Keratinocyte (primary cell): ENCODE measurements at regions not wholly inside any gene's neighbourhood (a gene's known extent, or its start where the extent isn't known, plus 50 kb on each side); places are given as distances from the start of the nearest gene placed in this dataset.

ENCODE experiments used
- DNase-seq: peaks from one replicate; pipeline ENCODE4 v3.0.0-alpha.2; 2011; ENCODE audit warnings: low read depth, missing footprints, low spot score
- FAIRE-seq: peaks from 2 replicates; lab custom pipeline; 2011; peaks lifted over from hg19 to GRCh38; lab: Jason Lieb, UNC
- H2AFZ ChIP-seq: 2 replicates; pipeline ENCODE4 v1.6.0; 2012; ENCODE audit warnings: low read length, control low read depth, inconsistent platforms; ENCODE audit not compliant: control insufficient read depth
- H3K27ac ChIP-seq: 2 replicates; pipeline ENCODE4 v1.5.1; 2011; ENCODE audit warnings: low read length; ENCODE audit not compliant: control insufficient read depth, insufficient read depth
- H3K27me3 ChIP-seq: 3 replicates; pipeline ENCODE4 v1.6.0; 2011; ENCODE audit warnings: low read length; ENCODE audit not compliant: control insufficient read depth, insufficient read depth; ENCODE audit errors: extremely low read depth
- H3K36me3 ChIP-seq, 2 experiments: 2 replicates in 1 of 2; 3 replicates in 1 of 2; pipeline ENCODE4 v1.5.1; 2011; ENCODE audit warnings: low read length in 2 of 2, mild to moderate bottlenecking in 1 of 2; ENCODE audit not compliant: control insufficient read depth in 2 of 2, insufficient read depth in 2 of 2; ENCODE audit errors: extremely low read depth in 1 of 2
- H3K4me1 ChIP-seq: 3 replicates; pipeline ENCODE4 v1.5.1; 2011; ENCODE audit warnings: low read length; ENCODE audit not compliant: control insufficient read depth, insufficient read depth; ENCODE audit errors: extremely low read depth
- H3K4me2 ChIP-seq: 3 replicates; pipeline ENCODE4 v1.6.0; 2011; ENCODE audit warnings: low read depth, low read length; ENCODE audit not compliant: control insufficient read depth, insufficient read depth; ENCODE audit errors: extremely low read depth
- H3K4me3 ChIP-seq, 3 experiments: fragments of 200-600 bp in 1 of 3; sonication (generic) in 1 of 3; 2 replicates in 2 of 3; 3 replicates in 1 of 3; pipeline ENCODE4 v1.5.1; 2011 to 2016; ENCODE audit warnings: low read length in 3 of 3, mild to moderate bottlenecking in 3 of 3, control low read depth in 2 of 3, inconsistent platforms in 1 of 3, low read depth in 1 of 3, mixed read lengths in 1 of 3, mixed run types in 1 of 3, moderate library complexity in 1 of 3; ENCODE audit not compliant: control insufficient read depth in 2 of 3, insufficient read depth in 2 of 3; ENCODE audit errors: extremely low read depth in 1 of 3
- H3K79me2 ChIP-seq: 2 replicates; pipeline ENCODE4 v1.6.0; 2012; ENCODE audit warnings: low read length; ENCODE audit not compliant: control insufficient read depth, insufficient read depth
- H3K9ac ChIP-seq: 3 replicates; pipeline ENCODE4 v1.6.0; 2011; ENCODE audit warnings: low read length; ENCODE audit not compliant: control insufficient read depth, insufficient read depth; ENCODE audit errors: extremely low read depth
- H3K9me1 ChIP-seq: 3 replicates; pipeline ENCODE4 v1.6.0; 2011; ENCODE audit warnings: low read length; ENCODE audit not compliant: control insufficient read depth, insufficient read depth; ENCODE audit errors: extremely low read depth
- H3K9me3 ChIP-seq: 2 replicates; pipeline ENCODE4 v1.5.1; 2012; ENCODE audit warnings: low read depth, low read length; ENCODE audit not compliant: control insufficient read depth
- H4K20me1 ChIP-seq: 3 replicates; pipeline ENCODE4 v1.6.0; 2011; ENCODE audit warnings: low read length; ENCODE audit not compliant: control insufficient read depth, insufficient read depth; ENCODE audit errors: extremely low read depth
- CTCF ChIP-seq, 3 experiments: IDR thresholded peaks in 1 of 3; conservative IDR thresholded peaks in 1 of 3; optimal IDR thresholded peaks in 1 of 3; 2 replicates in 2 of 3; 3 replicates in 1 of 3; pipeline versions ENCODE3 to v1.5.1; 2011; ENCODE audit warnings: low read length in 3 of 3, mild to moderate bottlenecking in 3 of 3, moderate library complexity in 2 of 3, control low read depth in 1 of 3, inconsistent platforms in 1 of 3; ENCODE audit not compliant: insufficient read depth in 2 of 3; ENCODE audit errors: extremely low read depth in 1 of 3
- EZH2 ChIP-seq: IDR thresholded peaks from one replicate; pipeline ENCODE4 v1.6.1; 2012; ENCODE audit warnings: inconsistent platforms, mild to moderate bottlenecking, low read length, moderate library complexity
- dilution Hi-C: fragments of 300-500 bp; cut with MboI; formaldehyde crosslinking; loops from one replicate; pipeline ENCODE4 v1.7.0; 2020; ENCODE audit warnings: low sequenced_read_pairs; ENCODE audit not compliant: extremely low pct_ligation_motif_present

- dilution Hi-C loops: no loop called here
- no peak overlapping the region for H3K4me2 ChIP-seq
- no peaks in the 10 kb centered on the region for H3K9me3 ChIP-seq
- H3K9me1 ChIP-seq: no peaks in the 10 kb centered on the region
- FAIRE-seq (no peak), DNase-seq (no peak)
- no peaks in the 10 kb centered on the region for H3K36me3 ChIP-seq
- peaks cover 19% of the 10 kb centered on the region for H3K4me1 ChIP-seq
- no peaks in the 10 kb centered on the region for H3K79me2 ChIP-seq
- no peak overlapping the region for H3K9ac ChIP-seq
- H3K27ac ChIP-seq: no peak overlapping the region
- no peaks in the 10 kb centered on the region for H4K20me1 ChIP-seq
- H3K4me3 ChIP-seq: no peak overlapping the region
- H2AFZ ChIP-seq: no peak overlapping the region
- no peaks in the 10 kb centered on the region for H3K27me3 ChIP-seq
- TF ChIP-seq CTCF (optimal IDR thresholded peaks at IDR 0.05 in 1 of 3, IDR thresholded peaks at IDR 0.05 in 1 of 3, conservative IDR thresholded peaks at IDR 0.05 in 1 of 3; ENCODE audit: extremely low read depth in 1 of 3, insufficient read depth in 2 of 3, low read length in 3 of 3) (no peak), EZH2 (no peak)
These were observed 212.3 kb downstream of the ENC1 start for GRCh38 chr5:74428275-74428674.

GRCh38 chr5:74426506-74426905, 214.0 kb downstream of the ENC1 start:
- no peak overlapping the region for H3K9ac ChIP-seq
- no peaks in the 10 kb centered on the region for H3K36me3 ChIP-seq
- no peak overlapping the region for H3K4me3 ChIP-seq
- no peak overlapping the region for H3K27ac ChIP-seq
- H3K9me3 ChIP-seq: no peaks in the 10 kb centered on the region
- H3K4me1 ChIP-seq: peaks cover 6% of the 10 kb centered on the region
- FAIRE-seq (no peak), DNase-seq (no peak)
- H3K9me1 ChIP-seq: no peaks in the 10 kb centered on the region
- TF ChIP-seq CTCF (optimal IDR thresholded peaks at IDR 0.05 in 1 of 3, IDR thresholded peaks at IDR 0.05 in 1 of 3, conservative IDR thresholded peaks at IDR 0.05 in 1 of 3; ENCODE audit: extremely low read depth in 1 of 3, insufficient read depth in 2 of 3, low read length in 3 of 3): no peak
- no peak for TF ChIP-seq EZH2
- no peaks in the 10 kb centered on the region for H4K20me1 ChIP-seq
- no peaks in the 10 kb centered on the region for H3K27me3 ChIP-seq
- H2AFZ ChIP-seq: no peak overlapping the region
- H3K79me2 ChIP-seq: no peaks in the 10 kb centered on the region
- no peak overlapping the region for H3K4me2 ChIP-seq
- dilution Hi-C loops: no loop called here
